GM19467 (cell line): ENCODE measurements at regions not wholly inside any gene's neighbourhood (a gene's known extent, or its start where the extent isn't known, plus 50 kb on each side); places are given as distances from the start of the nearest gene placed in this dataset.
"Not testable (repeated sequence)": the region's sequence is repeated elsewhere in the genome, so short reads cannot be mapped to it uniquely, and the experiment has no call there.

Source experiments
- ATAC-seq: cut with Tn5 transposase; IDR thresholded peaks from one replicate; pipeline ENCODE4 v1.9.1; 2021; ENCODE audit warnings: mild to moderate bottlenecking, moderate library complexity; ENCODE audit not compliant: unreplicated experiment

DNA sequence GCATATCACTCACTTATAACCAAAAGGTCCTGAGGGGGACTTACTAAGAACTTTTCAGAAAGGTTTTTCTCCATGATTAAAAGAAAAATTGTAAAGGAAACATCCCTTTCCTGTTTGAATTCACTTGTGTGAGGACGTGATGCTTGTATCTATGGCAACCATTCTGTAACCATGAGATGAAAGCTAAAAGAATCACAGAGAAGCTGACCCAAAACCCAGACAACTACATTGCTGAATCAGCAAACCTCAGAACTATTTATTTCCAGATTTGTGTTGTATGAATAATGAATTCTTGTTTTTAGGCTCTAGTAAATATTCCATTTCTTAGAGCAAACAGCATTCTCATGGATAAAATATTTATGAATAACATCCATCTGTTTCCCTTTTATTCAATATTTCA is 91.2 kb downstream of the RCHY1 start:
- no peak for ATAC-seq

DNA sequence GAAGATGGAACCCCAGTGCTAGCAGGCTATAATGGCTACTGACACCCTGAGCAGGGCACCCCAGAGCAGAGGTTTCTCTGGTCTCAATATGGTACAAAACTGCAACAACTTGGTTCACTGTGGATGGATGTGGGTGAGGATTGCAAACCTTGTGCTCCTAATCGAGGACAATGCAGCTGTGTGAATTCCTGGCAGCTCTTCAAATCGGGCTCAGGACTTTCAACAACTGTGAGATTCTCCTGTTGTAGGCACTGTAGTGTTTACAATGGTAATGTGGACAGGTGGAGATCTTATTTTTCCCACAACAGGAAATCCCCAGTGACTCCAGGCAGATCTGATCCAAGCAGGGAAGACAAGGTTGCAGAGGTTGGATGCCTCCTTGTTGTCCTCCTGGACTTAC is 101.5 kb downstream of the RCHY1 start:
- ATAC-seq, result no peak

DNA sequence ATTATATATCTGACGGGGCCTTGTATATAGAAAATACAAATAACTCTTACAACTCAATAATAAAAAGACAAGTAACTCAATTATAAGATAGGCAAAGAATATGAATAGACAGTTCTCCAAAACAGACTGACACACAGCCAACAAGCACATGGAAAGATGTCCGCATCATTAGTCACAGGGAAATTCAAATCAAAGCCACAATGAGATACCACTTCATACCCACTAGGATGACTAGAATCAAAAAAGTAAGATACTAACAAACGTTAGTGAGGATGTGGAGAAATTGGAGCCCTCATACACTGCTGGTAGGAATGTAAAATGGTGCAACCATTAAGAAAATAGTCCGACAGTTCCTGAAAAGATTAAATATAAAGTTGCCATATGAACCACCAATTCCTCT is 115.7 kb downstream of the RCHY1 start:
- ATAC-seq, result no peak

DNA sequence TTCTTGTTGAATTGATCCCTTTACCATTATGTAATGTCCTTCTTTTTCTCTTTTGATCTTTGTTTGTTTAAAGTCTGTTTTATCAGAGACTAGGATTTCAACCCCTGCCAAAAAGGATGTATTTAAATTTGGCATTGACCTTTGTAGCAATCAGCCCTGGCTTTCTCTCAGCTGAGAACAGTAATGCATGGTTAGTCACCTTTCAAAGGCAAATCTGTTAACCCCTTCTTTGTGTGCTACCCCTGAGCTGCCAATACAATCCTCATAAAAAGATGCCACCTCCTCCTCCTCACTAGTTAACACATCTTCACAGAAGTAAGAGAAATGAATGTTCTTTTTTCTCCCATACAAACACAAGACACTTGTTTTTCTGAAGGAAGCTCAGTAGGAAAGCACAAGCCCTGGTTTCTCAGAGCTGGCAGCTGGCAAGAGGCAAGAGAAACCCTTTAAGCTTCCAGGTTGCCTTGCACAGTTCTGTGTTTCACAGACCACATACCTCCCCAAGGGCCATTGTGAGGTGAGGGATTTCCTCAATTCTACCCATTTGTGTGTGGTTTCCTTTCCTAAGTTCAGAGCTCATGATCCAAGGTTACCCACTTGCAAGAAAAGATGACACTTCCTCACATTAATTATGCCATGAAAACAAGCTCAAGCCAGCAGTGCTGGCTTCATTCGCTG is 122.6 kb downstream of the RCHY1 start:
- ATAC-seq, result no peak

DNA sequence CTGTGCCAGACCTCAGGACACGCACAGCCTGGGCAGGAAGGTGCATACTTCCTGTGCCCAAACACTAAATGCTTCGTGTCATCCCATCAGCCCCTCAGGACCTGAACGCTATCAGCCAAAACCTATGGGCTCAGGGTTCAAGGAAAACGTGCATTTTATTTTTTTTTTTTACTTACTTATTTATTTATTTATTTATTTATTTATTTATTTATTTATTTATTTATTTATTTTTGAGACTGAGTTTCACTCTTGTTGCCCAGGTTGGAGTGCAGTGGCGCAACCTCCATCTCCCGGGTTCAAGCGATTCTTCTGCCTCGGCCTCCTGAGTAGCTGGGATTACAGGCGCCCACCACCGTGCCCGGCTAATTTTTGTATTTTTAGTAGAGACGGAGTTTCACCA is 127.8 kb downstream of the RCHY1 start:
- ATAC-seq, result not testable (repeated sequence)

DNA sequence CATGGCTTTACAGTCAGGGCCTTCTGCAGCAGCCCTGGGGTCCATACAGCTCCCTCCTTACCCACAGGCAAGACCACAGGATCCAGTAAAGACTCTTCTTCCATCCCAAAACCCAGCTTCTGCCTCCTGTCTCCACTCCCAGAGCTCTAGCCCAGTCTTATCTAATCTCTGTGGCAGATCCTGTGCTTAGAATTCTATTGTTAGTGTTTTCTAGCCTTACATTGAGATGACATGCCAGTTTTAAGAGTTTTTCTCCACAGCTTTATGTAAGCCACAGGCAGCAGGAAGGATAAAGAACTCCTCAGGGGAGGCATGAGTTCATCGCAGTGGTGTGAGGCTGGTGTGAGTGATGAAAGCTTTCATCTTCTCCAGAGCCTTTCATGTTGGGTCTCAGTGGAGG is 129.1 kb downstream of the RCHY1 start:
- ATAC-seq, result no peak

DNA sequence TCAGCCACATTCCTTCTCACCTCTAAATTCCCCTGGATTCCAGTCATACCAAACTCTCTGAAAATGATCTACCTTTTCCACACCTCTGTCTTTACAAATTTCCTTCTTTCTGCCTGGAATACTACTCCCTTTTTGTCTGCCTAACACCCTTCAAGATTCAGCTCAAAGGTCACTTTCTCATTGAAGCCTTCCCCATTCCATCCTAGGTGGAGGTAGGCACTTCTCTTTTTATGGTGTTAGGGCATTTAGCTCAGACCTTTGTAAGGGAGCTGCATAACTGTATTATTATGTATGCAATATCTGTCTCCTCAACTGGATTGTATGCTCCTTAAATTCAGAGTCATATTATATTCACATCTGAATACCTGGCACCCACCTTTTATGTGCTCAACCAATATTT is 137.7 kb downstream of the RCHY1 start:
- ATAC-seq, result no peak

DNA sequence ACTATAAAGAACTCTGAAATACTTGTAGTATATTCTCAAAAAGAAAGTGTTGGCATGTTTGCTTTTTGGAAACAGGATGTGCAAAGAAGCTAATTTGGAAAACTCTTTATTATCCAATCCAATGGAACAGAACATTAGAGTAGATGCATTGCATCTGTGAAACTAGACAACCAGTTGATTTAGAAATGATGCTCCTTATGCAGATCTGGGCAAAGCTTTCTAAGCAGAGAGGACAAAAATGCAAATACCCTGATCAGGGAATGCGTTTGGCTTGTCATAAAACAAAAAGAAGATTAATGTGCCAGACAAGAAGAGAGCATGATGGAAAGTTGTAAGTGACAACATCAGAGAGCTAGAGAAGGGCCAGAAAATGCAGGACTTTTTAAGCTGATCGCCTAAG is 142.3 kb downstream of the RCHY1 start:
- no peak for ATAC-seq

DNA sequence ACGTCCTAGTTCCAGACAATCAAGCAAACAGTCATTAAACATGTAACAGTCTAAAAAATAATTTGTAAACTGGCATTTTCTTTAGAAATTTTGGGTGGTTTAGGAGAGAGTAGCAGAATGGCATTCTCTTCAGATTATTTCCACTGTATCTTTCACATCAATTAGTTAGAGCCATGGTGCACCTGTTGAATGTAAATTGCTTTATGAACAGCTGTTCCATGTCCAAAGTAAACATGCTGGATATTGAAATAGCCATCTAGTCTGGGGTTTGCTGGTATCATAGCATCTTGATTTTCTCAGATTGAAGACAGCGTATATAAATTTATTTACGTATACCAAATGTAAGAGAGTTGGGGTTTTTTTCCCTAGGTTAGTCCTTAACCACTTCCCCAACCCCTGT is 143.6 kb downstream of the RCHY1 start:
- no peak for ATAC-seq

DNA sequence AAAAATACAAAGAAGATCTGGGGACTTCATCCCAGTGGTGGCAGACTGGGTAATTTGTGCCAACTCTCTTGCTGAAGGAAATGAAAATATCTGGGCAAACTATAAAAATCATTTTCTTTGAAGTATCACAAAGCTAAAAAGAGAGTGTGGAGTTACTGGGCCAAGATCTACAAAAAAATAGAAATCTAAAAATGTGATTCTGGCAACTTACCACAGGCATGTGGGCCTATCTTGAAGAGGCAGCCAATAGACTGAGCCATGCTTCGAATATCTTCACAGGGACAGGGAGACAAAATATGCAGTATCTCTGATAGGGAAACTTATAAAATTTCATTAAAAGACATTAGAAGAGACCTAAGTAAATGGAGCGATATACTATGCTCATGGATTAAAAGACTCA is 168.8 kb downstream of the RCHY1 start:
- no peak for ATAC-seq

DNA sequence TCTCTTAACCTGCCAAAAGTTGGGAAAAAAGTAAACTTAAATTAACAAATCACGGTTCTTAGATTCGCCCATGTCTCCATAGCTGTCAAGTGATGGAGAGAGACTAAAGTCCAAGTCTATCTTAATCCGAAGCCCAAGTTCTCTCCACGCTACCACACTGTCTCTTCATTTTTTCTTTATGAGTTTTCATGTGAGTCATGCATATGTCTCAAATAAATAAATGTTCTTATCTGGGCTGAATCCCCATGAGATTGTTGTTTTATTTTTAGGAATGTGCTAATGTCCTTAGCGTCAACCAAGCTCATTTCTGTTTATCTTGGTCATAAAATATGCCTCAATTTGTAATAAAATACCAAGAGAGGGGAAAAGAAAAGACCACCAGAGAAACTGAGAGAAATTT is 169.3 kb downstream of the RCHY1 start:
- no peak for ATAC-seq

DNA sequence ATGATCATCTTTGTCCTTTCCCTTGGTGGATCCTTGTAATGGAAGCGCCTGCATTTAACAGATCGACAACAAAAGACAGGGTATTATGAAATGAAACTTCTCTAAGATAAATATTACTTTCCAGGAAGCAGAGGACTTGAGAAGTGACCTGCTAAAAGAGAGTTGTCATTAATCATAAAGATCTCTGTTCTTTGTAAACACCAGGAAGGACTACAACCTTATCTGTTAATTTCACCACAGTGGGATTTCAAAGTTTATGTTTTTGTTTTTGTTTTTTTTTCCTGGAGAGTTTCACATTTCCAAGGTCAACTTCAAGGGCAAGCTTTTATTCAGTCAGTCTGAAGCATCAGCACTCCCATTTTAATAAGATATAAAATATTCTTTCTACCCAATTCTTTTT is 170.9 kb downstream of the RCHY1 start:
- no peak for ATAC-seq

DNA sequence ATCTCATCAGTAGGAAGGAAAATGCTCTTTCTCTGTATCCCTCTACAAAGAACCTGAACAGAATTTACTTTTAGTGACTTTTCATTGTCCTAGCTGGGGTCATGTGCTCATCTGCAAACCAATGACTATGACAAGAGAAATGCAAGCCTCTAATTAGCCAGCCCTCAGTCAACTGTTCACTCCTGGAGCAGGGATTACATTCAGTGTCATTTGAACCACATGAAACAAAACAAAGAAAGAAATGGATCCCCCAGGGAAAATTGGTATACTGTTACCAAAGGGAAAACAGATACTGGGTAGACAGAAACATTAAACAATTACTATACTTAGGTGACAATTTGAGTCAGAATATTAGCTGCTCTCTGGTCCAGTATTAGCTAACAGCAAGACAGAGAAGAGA is 173.6 kb downstream of the RCHY1 start:
- ATAC-seq, result no peak

DNA sequence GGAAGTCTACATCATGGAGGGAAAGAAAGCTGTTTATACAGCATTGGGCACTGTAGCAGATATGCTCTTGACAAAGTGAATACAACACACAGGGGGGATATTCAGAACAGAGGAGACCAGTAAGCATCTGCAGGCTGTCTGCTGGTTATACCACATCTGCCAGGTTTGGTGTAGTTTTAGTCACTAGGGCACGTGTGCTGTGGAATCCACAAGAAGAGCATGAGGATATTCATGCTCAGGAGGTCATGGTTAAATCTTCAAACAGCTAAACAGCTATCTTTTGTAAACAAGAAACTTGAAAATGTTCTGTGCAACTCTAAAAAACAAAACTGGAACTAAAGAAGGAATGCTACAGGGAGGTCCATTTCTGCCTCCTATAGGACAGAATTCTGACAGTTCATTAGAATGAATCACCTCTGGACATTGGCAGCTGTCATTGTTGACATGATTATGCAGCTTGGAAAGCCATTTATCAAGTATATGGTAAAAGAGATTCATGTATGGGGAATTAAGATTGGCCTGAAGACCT is 175.8 kb downstream of the RCHY1 start:
- ATAC-seq, result no peak

DNA sequence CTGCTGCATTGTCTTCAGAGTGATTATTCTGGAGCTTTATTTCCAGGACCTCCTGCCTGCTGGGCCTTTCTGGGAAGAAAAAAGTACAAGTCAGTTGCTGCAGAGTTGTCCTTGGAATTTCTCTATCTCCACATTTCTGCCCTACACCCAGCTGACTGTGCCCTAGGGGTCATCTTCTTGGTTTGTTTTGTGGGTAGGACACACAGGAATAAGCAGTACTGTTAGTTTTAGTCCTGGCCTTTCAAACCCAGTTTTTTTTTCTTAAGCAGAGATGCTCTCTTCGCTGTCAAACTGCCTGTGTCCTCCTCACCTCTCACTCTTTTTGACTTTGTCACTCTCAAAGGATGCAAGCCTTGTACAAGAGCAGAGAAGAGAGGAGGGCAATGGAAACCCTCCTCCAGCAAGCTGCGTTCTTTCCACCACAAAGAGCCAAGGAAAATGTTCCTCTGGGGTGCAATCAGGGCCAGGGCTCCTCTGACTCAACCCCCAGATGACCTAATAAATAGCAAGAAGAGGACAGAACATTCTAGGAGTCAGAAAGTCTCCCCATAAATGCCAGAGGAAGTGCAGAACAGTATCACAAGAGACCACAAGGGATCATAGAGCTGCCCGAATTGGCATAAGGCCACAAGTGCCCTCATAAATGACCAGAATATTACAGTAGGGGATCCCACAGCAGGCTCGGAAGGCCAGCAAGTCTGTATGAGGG is 186.2 kb downstream of the RCHY1 start:
- ATAC-seq, result no peak

DNA sequence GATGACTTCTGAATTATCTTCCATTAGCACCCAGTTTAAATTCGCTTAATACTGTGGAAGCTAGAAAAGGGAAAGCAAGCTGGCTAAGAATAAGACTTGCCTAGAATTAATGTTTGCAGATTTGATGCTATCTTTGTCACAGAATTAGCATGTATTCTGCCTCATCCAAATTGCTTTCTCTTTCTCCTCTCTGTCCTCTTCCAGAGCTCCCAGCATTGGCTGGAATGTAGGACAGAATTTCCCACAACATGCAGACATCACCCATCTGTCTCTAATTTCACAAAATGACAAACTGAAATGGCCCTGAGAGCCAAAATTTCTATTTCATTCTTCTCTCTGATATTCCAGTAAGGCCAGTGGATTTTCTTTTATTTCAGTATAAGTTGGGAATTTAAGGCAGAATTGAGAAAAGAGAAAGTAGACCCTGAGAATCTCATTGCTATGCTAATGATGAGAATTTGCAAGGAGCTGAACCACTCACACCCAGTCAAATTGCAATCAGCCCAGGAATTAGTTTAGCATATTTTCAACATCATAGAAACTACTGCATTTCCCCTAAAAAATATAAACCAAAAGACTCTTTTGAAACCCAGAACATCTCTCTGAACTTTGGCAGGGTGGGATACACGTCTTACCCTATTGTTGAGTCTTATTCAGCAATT is 188.8 kb downstream of the RCHY1 start:
- no peak for ATAC-seq

DNA sequence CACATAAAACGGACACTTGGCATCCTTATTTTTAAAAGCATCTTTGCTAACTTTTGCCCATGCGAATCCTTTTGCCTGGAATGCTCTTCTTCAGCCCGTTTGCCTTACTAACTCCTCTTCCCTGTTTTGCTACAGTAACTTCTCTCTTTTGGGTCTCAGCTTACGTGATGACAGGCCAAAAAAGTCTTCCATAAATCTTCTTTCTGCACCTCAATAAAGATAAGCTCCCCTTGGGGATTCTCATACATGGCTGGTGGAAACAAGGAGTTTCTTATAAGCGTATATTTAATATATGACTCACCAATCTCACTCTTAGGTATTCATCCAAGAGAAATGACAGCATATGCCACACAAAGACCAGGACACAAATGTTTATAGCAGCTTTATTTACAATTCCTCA is 192.7 kb downstream of the RCHY1 start:
- no peak for ATAC-seq

DNA sequence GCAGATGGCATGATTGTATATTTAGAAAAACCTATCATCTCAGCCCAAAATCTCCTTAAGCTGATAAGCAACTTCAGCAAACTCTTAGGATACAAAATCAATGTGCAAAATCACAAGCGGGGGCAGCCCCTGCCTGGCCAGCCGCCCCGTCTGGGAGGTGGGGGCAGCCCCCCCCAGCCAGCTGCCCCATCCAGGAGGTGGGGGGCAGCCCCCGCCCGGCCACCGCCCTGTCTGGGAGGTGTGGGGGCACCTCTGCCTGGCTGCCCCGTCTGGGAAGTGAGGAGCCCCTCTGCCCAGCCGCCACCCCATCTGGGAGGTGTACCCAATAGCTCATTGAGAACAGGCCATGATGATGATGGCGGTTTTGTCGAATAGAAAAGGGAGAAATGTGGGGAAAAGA is 196.6 kb downstream of the RCHY1 start:
- not testable (repeated sequence) for ATAC-seq

DNA sequence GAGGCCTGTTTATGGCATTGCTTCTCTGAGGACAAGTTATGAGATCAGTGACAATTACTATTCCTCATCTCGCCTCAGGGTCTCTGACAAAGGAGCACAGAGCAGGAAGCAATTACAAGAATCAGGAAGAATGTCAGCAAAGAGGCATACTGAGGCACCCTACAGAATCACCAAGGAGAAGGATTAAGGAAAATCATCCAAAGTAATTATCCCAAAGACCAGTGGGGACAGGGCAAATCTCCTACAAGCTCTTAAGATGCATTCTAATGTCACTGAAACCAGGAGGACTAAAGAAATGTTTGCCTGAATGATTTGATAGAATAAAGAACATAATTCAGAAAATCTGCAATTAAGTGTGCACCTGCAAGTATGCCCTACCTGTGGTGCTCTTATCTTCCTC is 206.2 kb downstream of the RCHY1 start:
- ATAC-seq, result no peak

DNA sequence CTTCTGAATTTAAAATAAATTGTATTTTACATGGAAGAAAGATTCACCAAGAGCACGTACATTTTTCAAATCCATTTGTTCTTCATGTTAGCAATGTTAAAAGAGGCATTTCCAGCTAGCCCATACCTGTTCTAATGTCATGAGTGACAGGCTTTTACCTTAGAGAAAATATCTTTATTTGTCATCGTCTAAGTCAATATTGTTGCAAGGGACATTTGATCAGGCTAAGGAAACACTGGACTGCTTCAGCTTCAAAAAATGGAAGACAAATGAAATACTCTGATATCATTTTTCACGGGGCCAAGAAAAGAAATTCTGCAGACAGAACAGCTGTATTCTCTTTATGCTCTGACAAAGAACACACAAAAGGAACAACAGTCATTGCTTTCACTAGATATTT is 207.7 kb downstream of the RCHY1 start:
- ATAC-seq, result no peak

DNA sequence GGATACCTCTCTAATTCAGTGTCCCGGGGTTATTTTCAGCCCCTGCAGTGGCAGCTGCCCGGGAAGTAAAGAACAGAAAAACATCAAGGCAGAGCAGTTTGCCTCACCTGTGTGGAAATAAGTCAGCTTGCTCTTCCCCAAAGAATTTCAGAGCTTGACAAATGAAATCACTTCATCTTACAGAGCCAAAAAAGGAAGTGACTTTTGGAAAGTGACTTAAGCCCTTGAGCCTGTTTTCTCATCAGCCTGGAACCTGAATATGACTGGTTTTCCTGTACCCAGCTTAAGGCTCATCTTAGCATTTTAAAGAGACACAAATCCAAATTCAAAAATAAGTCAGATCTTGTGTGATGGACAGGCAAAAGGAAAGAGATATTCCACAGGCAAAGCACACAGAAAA is 211.6 kb downstream of the RCHY1 start:
- ATAC-seq, result no peak

DNA sequence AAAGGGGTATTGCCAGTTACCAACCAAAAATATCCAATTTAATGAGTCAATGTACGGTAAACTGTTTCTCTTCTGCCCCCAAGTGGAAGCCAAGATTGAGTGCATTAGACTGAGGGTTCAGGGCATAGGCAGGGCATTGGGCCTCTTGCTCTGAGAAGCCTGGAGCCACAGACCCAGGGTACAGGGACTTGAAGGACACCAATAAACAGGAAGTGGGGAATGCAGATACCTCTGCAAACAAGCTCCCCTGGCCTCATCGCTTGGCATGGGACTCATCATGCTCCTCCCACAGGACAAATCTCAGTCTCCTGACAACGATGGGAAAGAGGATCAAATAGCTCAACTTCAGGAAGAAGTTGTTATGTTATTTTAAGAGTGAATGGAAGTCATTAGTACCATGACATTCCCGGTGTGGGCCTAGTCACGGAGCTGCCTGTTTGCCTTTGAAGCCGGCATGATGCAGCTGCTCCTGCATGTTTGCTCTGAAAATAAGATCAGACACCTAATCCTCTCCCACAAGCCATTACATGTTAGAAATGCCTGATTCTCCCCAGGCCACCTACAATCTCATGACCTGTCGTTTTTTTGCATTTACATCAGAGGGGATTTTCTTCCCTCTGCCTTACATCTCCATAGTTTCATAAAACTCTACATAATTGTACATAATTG is 224.2 kb downstream of the RCHY1 start:
- no peak for ATAC-seq
